HEK293T (cell line): ENCODE measurements at regions not wholly inside any gene's neighbourhood (a gene's known extent, or its start where the extent isn't known, plus 50 kb on each side); places are given as distances from the start of the nearest gene placed in this dataset.

Experiments
- CTCF ChIA-PET: fragments of 350-600 bp; formaldehyde crosslinking; extraction: SDS; loops from one replicate; lab custom pipeline; 2021; ENCODE audit warnings: antibody characterized with exemption, inconsistent platforms; lab: Yijun Ruan, JAX
- POLR2A ChIA-PET: fragments of 350-600 bp; formaldehyde crosslinking; extraction: SDS; loops from one replicate; lab custom pipeline; 2020; ENCODE audit warnings: antibody characterized with exemption, inconsistent platforms; lab: Yijun Ruan, JAX
- DNase-seq: peaks from one replicate; pipeline ENCODE4 v3.0.0; 2012; ENCODE audit warnings: mixed read lengths; ENCODE audit errors: extremely low spot score
- ARNT ChIP-seq: fragments of 450-650 bp; IDR thresholded peaks from 2 replicates; pipeline ENCODE4 v1.6.1; 2017; ENCODE audit warnings: mild to moderate bottlenecking
- BHLHE40 ChIP-seq: fragments of 450-650 bp; IDR thresholded peaks from 2 replicates; pipeline ENCODE4 v1.6.1; 2016; ENCODE audit warnings: mild to moderate bottlenecking, moderate library complexity, borderline replicate concordance
- CTBP1 ChIP-seq: fragments of 450-650 bp; IDR thresholded peaks from 2 replicates; pipeline ENCODE4 v1.6.1; 2016; ENCODE audit warnings: borderline replicate concordance
- ELF4 ChIP-seq: fragments of 450-650 bp; IDR thresholded peaks from 2 replicates; pipeline ENCODE4 v1.6.1; 2017; ENCODE audit warnings: antibody characterized with exemption
- FOXA1 ChIP-seq: fragments of 450-650 bp; IDR thresholded peaks from 2 replicates; pipeline ENCODE4 v1.6.1; 2016; ENCODE audit warnings: mild to moderate bottlenecking
- FOXK2 ChIP-seq: fragments of 450-650 bp; IDR thresholded peaks from 2 replicates; pipeline ENCODE4 v1.6.1; 2016; ENCODE audit warnings: mild to moderate bottlenecking
- FOXM1 ChIP-seq: fragments of 450-650 bp; IDR thresholded peaks from 2 replicates; pipeline ENCODE4 v1.6.1; 2017; ENCODE audit warnings: mild to moderate bottlenecking, borderline replicate concordance
- HDGF ChIP-seq: fragments of 450-650 bp; IDR thresholded peaks from 2 replicates; pipeline ENCODE4 v1.6.1; 2017; ENCODE audit warnings: antibody characterized with exemption, borderline replicate concordance
- L3MBTL2 ChIP-seq: fragments of 450-650 bp; conservative IDR thresholded peaks from 2 replicates; pipeline ENCODE4 v1.6.1; 2016; ENCODE audit warnings: mild to moderate bottlenecking
- LEF1 ChIP-seq: fragments of 450-650 bp; IDR thresholded peaks from 2 replicates; pipeline ENCODE4 v1.6.1; 2017; ENCODE audit warnings: mild to moderate bottlenecking, borderline replicate concordance
- NFRKB ChIP-seq: fragments of 450-650 bp; IDR thresholded peaks from 2 replicates; pipeline ENCODE4 v1.6.1; 2016; ENCODE audit warnings: mild to moderate bottlenecking, moderate library complexity
- SP1 ChIP-seq: fragments of 450-650 bp; IDR thresholded peaks from 2 replicates; pipeline ENCODE4 v1.6.1; 2017
- SUZ12 ChIP-seq: fragments of 450-650 bp; IDR thresholded peaks from 2 replicates; pipeline ENCODE4 v1.6.1; 2016; ENCODE audit warnings: mild to moderate bottlenecking
- TARDBP ChIP-seq: fragments of 450-650 bp; IDR thresholded peaks from 2 replicates; pipeline ENCODE4 v1.6.1; 2016
- ZNF384 ChIP-seq: fragments of 450-650 bp; IDR thresholded peaks from 2 replicates; pipeline ENCODE4 v1.6.1; 2016
- TF ChIP-seq, protein P1 (sequence below): fragments of 450-650 bp; IDR thresholded peaks from 2 replicates; pipeline ENCODE4 v1.6.1; 2016

DNA sequence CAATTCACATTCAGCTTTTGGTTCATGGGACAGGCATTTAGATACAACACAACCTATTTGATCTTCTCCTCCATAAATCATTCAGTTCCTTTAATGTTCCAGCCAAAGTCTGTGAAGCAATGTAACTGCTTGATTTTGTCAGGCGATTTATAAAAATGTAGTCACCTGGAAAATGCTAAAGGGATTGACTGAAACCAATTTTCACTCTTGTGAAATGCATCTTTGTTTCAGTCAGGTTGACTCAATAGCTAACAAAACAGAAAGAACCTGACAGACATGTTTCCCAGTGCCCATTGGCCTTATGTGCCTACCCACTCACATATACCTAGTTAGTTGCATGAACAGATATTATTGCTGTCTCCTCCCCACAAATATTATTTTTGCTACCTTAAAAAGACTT lies 335.7 kb downstream of the CHRM3 start:
- CTCF ChIA-PET: no interaction called here
- no peak for DNase-seq
- TF ChIP-seq ELF4 (no peak), ARNT (no peak), SUZ12 (no peak), HDGF (no peak), FOXK2 (no peak), FOXA1 (no peak), TARDBP (no peak), FOXM1 (no peak), LEF1 (no peak)
- POLR2A ChIA-PET: no interaction called here

GRCh38 chr1:239723776-239724367 lies 337.5 kb downstream of the CHRM3 start:
- ChIA-PET CTCF (interaction anchor here (0.6 kb wide), 1 partner anchor 1248 kb away, joined by 3 read pairs; no protein-coding TSS in a partner anchor), POLR2A (no interaction called here)
- TF ChIP-seq FOXA1: no peak
- TF ChIP-seq SUZ12: no peak
- no peak for TF ChIP-seq CTBP1
- TF ChIP-seq ARNT: no peak
- no peak for TF ChIP-seq ELF4
- no peak for TF ChIP-seq SP1
- no peak for TF ChIP-seq TARDBP
- TF ChIP-seq BHLHE40: no peak
- TF ChIP-seq, protein P1, sequence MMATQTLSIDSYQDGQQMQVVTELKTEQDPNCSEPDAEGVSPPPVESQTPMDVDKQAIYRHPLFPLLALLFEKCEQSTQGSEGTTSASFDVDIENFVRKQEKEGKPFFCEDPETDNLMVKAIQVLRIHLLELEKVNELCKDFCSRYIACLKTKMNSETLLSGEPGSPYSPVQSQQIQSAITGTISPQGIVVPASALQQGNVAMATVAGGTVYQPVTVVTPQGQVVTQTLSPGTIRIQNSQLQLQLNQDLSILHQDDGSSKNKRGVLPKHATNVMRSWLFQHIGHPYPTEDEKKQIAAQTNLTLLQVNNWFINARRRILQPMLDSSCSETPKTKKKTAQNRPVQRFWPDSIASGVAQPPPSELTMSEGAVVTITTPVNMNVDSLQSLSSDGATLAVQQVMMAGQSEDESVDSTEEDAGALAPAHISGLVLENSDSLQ: no peak
- TF ChIP-seq FOXM1: no peak
- no peak for TF ChIP-seq L3MBTL2
- no peak for TF ChIP-seq ZNF384
- TF ChIP-seq HDGF: no peak
- TF ChIP-seq LEF1: no peak
- no peak for TF ChIP-seq FOXK2
- no peak for TF ChIP-seq NFRKB
- no peak for DNase-seq

- TF ChIP-seq HDGF (no peak), NFRKB (no peak), SP1 (no peak), FOXM1 (no peak), TARDBP (no peak), FOXA1 (no peak)
- TF ChIP-seq, protein P1: 0 out of 2 replicates have a peak, but pooled peaks have one; percentile 14
- ChIA-PET CTCF (no interaction called here), POLR2A (no interaction called here)
- no peak for DNase-seq
Measured at GRCh38 chr1:239725371-239725770, 339.0 kb downstream of the CHRM3 start.

DNA sequence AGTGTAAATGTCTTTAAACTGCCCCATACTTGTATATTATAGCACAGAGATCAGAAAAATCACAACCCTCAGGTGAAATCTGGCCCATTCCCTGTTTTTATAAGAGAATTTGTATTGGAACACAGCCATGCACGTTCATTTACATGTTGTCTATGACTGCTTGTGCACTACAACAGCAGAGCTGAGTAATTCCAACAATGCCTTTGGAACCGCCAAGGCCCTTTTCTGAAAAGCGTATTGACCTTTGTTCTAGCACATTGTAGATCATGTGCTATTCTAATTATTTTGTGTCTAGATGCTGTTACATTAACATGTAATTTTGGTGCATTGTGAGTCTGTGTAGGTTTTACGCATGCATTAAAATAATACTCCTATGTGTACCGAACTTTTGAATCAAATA lies 339.6 kb downstream of the CHRM3 start:
- no peak for DNase-seq
- POLR2A ChIA-PET: no interaction called here
- TF ChIP-seq HDGF (no peak), BHLHE40 (no peak), TARDBP (no peak), FOXM1 (no peak), CTBP1 (no peak), ELF4 (no peak), SP1 (no peak), SUZ12 (no peak), NFRKB (no peak), FOXK2 (no peak), ZNF384 (no peak)
- CTCF ChIA-PET: no interaction called here

GRCh38 chr1:239730378-239730777 lies 344.0 kb downstream of the CHRM3 start:
- no peak for TF ChIP-seq L3MBTL2
- TF ChIP-seq NFRKB: no peak
- no peak for TF ChIP-seq HDGF
- TF ChIP-seq FOXM1: no peak
- no peak for TF ChIP-seq SUZ12
- TF ChIP-seq CTBP1: no peak
- no peak for TF ChIP-seq FOXA1
- no peak for TF ChIP-seq SP1
- TF ChIP-seq, protein P1: no peak
- TF ChIP-seq TARDBP: no peak
- ChIA-PET POLR2A (no interaction called here), CTCF (no interaction called here)
- no peak for DNase-seq

GRCh38 chr1:239731082-239731748 lies 344.8 kb downstream of the CHRM3 start:
- ChIA-PET CTCF (no interaction called here), POLR2A (no interaction called here)
- no peak for TF ChIP-seq ELF4
- no peak for TF ChIP-seq FOXA1
- no peak for TF ChIP-seq SP1
- TF ChIP-seq NFRKB: no peak
- no peak for DNase-seq
